ENCODE measurements at regions not wholly inside any gene's neighbourhood (a gene's known extent, or its start where the extent isn't known, plus 50 kb on each side); places are given as distances from the start of the nearest gene placed in this dataset.

DNA sequence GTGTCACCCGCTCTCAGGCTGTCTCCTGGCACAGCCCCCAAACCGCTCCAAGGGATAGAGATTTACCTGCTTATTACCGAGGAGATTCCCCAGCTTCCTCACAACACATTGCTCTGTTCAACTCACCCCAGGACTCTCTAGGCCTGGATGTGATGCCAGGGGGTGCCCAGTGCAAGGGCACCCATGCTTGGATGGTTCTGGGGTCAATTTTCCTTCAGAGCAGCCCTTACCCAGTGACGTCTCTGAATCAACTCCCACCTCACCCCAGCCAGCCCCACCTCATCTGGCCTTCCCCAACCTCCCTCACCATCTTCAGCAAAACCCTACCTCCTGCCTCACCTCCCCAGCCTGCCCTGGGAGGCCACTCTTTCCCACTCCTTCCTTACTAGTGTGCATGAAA, 951.6 kb upstream of the ZNF722 start:
- TF ChIP-seq CTCF (IDR thresholded peaks at IDR 0.05) = no peak
- TF ChIP-seq POLR2A (IDR thresholded peaks at IDR 0.05) = no peak
